ENCODE measurements at regions not wholly inside any gene's neighbourhood (a gene's known extent, or its start where the extent isn't known, plus 50 kb on each side); places are given as distances from the start of the nearest gene placed in this dataset.

GRCh38 chr2:71895320-71896161, 252.1 kb downstream of the CYP26B1 start (continued):
- TF ChIP-seq PRDM4 (CRISPR knock-in tag; IDR thresholded peaks at IDR 0.05; ENCODE audit: borderline replicate concordance) (no peak), ZNF484 (CRISPR knock-in tag; IDR thresholded peaks at IDR 0.05; ENCODE audit: borderline replicate concordance, low read depth) (no peak), ZNF33B (CRISPR knock-in tag; IDR thresholded peaks at IDR 0.05) (no peak)

GRCh38 chr2:71894261-71894660, 253.4 kb downstream of the CYP26B1 start:
- H3K4me2 ChIP-seq (ENCODE audit: low read depth, low read length): no peak overlapping the region
- peaks cover 14 to 59% of the 10 kb centered on the region in 2 experiments for H3K27me3 ChIP-seq (ENCODE audit: control insufficient read depth in 1 of 2, insufficient read depth in 2 of 2, low read length in 2 of 2)
- H3K27ac ChIP-seq (ENCODE audit: extremely low read length, insufficient read depth, low read length): no peak overlapping the region
- H3K36me3 ChIP-seq (replicated peaks in 1 of 2; ENCODE audit: control insufficient read depth in 1 of 2, insufficient read depth in 2 of 2, low read length in 2 of 2): no peaks in the 10 kb centered on the region
- peak; percentile 58 for ATAC-seq
- ChIA-PET CTCF (ENCODE audit: low intra/inter-chr PET ratio, low total read pairs) (no interaction called here), POLR2A (no interaction called here)
- no peak for DNase-seq (ENCODE audit: low spot score)
- no peak for TF ChIP-seq ZNF451 (CRISPR knock-in tag; IDR thresholded peaks at IDR 0.05)
- TF ChIP-seq YEATS4 (CRISPR knock-in tag; IDR thresholded peaks at IDR 0.05; ENCODE audit: borderline replicate concordance): no peak
- TF ChIP-seq, protein P1, sequence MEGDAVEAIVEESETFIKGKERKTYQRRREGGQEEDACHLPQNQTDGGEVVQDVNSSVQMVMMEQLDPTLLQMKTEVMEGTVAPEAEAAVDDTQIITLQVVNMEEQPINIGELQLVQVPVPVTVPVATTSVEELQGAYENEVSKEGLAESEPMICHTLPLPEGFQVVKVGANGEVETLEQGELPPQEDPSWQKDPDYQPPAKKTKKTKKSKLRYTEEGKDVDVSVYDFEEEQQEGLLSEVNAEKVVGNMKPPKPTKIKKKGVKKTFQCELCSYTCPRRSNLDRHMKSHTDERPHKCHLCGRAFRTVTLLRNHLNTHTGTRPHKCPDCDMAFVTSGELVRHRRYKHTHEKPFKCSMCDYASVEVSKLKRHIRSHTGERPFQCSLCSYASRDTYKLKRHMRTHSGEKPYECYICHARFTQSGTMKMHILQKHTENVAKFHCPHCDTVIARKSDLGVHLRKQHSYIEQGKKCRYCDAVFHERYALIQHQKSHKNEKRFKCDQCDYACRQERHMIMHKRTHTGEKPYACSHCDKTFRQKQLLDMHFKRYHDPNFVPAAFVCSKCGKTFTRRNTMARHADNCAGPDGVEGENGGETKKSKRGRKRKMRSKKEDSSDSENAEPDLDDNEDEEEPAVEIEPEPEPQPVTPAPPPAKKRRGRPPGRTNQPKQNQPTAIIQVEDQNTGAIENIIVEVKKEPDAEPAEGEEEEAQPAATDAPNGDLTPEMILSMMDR (CRISPR knock-in tag; IDR thresholded peaks at IDR 0.05): peak; percentile 33
- TF ChIP-seq STAG1 (CRISPR knock-in tag; IDR thresholded peaks at IDR 0.05): peak; percentile 34
- WGBS (ENCODE audit: low lambda C conversion rate): 26% methylated on average over 7 of the region's 8 CpGs
- in situ Hi-C loops (cut with HindIII; ENCODE audit: extremely low pct_ligation_motif_present, low pct_unique_long_range_greater_than_20kb): no loop called here
- no peaks in the 10 kb centered on the region for H4K20me1 ChIP-seq (ENCODE audit: insufficient read depth, low read length)
- H3K79me2 ChIP-seq (ENCODE audit: insufficient read depth, low read length): no peaks in the 10 kb centered on the region
- no peaks in the 10 kb centered on the region for H3K4me1 ChIP-seq (ENCODE audit: insufficient read depth, low read length)
- H2AFZ ChIP-seq (ENCODE audit: low read length): no peak overlapping the region
- H3K9ac ChIP-seq (ENCODE audit: insufficient read depth, low read depth, low read length): no peak overlapping the region
- intact Hi-C loops (cut with micrococcal nuclease; ENCODE audit: unreplicated experiment): no loop called here
- H3K9me3 ChIP-seq (ENCODE audit: low read length): no peaks in the 10 kb centered on the region
- H3K4me3 ChIP-seq (replicated peaks in 1 of 3; ENCODE audit: insufficient read depth in 1 of 3, low read depth in 2 of 3, low read length in 3 of 3): no peak overlapping the region
- BruUV-seq (replicated peaks): no TSS peak
- no peak for FAIRE-seq

Data from HepG2 (cell line).